ENCODE measurements at regions not wholly inside any gene's neighbourhood (a gene's known extent, or its start where the extent isn't known, plus 50 kb on each side); places are given as distances from the start of the nearest gene placed in this dataset.

DNA sequence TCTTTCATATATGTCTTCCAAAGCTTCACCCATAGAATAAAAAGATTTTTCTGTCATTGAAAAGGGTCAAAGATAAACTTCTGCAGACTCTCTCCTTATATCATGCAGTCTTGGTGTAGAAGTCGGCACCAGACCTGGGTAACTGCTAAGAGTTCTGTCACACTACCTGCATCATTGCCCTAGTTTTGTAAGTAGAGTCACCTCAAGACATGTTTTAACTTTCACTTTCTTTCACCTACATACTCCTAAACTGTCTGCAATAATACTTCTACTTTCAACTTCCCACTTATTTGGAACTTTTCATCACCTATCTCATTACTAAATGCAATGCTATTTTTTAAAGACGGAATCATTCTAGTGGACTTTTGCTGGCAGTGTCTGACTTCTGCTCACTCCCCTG is 475.6 kb upstream of the VRK2 start:
- Histone ChIP-seq H3K4me2 (ENCODE audit: low read length) (no peak overlapping the region), H3K9me3 (ENCODE audit: control insufficient read depth, low read length) (no peaks in the 10 kb centered on the region), H3K27me3 (ENCODE audit: control insufficient read depth, insufficient read depth, low read length) (no peaks in the 10 kb centered on the region), H3K4me3 (ENCODE audit: low read depth, low read length) (no peak overlapping the region), H3K36me3 (ENCODE audit: control insufficient read depth, insufficient read depth, low read length) (no peaks in the 10 kb centered on the region), H3K4me1 (no peaks in the 10 kb centered on the region), H3K79me2 (no peaks in the 10 kb centered on the region), H2AFZ (no peak overlapping the region), H3K9ac (no peak overlapping the region), H3K27ac (no peak overlapping the region)
- TF ChIP-seq, protein P1, sequence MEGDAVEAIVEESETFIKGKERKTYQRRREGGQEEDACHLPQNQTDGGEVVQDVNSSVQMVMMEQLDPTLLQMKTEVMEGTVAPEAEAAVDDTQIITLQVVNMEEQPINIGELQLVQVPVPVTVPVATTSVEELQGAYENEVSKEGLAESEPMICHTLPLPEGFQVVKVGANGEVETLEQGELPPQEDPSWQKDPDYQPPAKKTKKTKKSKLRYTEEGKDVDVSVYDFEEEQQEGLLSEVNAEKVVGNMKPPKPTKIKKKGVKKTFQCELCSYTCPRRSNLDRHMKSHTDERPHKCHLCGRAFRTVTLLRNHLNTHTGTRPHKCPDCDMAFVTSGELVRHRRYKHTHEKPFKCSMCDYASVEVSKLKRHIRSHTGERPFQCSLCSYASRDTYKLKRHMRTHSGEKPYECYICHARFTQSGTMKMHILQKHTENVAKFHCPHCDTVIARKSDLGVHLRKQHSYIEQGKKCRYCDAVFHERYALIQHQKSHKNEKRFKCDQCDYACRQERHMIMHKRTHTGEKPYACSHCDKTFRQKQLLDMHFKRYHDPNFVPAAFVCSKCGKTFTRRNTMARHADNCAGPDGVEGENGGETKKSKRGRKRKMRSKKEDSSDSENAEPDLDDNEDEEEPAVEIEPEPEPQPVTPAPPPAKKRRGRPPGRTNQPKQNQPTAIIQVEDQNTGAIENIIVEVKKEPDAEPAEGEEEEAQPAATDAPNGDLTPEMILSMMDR (IDR thresholded peaks at IDR 0.05) = no peak

DNA sequence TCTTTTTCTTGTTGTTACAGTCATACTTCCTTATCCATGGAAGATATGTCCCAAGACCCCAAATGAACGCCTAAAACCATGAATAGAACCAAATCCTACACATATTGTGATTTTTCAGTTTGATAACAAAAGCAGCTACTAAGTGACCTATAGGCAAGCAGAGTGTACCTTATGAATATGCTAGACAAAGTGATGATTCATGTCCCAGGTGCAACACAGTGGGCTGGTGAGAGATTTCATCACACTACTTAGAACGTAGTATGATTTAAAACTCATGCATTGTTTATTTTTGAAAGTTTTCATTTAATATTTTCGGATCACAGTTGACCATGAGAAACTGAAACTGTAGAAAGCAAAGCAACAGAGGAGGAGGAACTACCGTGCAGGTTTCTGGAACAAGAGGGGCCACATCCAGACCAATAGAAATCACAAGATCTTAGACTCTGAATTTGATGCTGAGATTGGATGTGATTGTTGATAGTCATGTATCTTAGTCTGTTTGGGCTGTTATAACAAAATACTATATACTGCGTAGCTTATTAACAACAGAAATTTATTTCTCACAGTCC is 470.8 kb upstream of the VRK2 start:
- Histone ChIP-seq H3K4me2 (ENCODE audit: low read length) (no peak overlapping the region), H3K4me3 (ENCODE audit: low read depth, low read length) (no peak overlapping the region), H3K27ac (no peak overlapping the region), H3K79me2 (no peaks in the 10 kb centered on the region), H3K36me3 (ENCODE audit: control insufficient read depth, insufficient read depth, low read length) (no peaks in the 10 kb centered on the region), H3K27me3 (ENCODE audit: control insufficient read depth, insufficient read depth, low read length) (no peaks in the 10 kb centered on the region), H3K4me1 (no peaks in the 10 kb centered on the region), H3K9ac (no peak overlapping the region), H2AFZ (no peak overlapping the region), H3K9me3 (ENCODE audit: control insufficient read depth, low read length) (no peaks in the 10 kb centered on the region)
- TF ChIP-seq, protein P1 (IDR thresholded peaks at IDR 0.05) = no peak

DNA sequence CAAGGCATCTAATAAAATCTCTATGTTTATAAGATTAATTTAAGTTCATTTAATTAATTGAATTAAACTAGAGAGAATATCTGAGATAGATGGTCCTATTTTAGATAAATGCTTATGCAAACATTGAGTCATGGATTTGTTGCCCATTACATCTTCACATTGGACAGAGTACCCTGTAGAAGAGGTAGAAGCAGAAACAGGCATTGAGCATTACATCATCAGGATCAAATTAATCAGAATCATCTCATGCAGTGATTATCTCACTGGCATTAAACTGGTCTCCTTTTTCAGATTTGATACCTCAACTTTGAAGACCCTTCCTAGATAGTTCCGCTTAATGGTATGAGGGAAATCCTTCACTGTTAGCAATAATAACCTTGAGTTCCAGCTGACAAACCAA is 469.6 kb upstream of the VRK2 start:
- no peak overlapping the region for H3K27ac ChIP-seq
- H3K9ac ChIP-seq = no peak overlapping the region
- no peaks in the 10 kb centered on the region for H3K27me3 ChIP-seq (ENCODE audit: control insufficient read depth, insufficient read depth, low read length)
- no peaks in the 10 kb centered on the region for H3K36me3 ChIP-seq (ENCODE audit: control insufficient read depth, insufficient read depth, low read length)
- no peak overlapping the region for H3K4me3 ChIP-seq (ENCODE audit: low read depth, low read length)
- H3K4me2 ChIP-seq (ENCODE audit: low read length) = no peak overlapping the region
- H3K9me3 ChIP-seq (ENCODE audit: control insufficient read depth, low read length) = no peaks in the 10 kb centered on the region
- H2AFZ ChIP-seq = no peak overlapping the region
- H3K4me1 ChIP-seq = no peaks in the 10 kb centered on the region
- TF ChIP-seq, protein P1 (IDR thresholded peaks at IDR 0.05) = no peak
- H3K79me2 ChIP-seq = no peaks in the 10 kb centered on the region

DNA sequence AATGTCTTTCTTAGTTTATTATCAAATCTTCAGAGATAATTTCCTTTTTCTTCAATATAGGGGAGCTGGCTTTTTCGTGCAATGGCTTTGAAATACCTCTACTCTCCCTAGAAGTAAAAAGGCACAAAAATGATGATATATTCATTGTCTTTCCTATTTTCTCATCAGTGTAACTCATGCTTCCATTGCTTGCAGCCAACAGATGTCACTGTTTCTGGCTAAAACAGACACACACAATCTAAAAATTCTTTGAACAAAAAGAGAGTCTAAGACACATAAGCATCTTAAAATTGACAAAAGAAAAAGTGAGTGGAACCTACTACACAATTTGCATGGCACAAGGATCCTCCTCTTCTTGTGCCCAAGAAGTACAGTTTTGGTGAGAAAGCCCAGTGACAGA is 448.7 kb upstream of the VRK2 start:
- no peak overlapping the region for H3K9ac ChIP-seq
- no peaks in the 10 kb centered on the region for H3K27me3 ChIP-seq (ENCODE audit: control insufficient read depth, insufficient read depth, low read length)
- no peak overlapping the region for H3K27ac ChIP-seq
- H3K4me1 ChIP-seq = no peaks in the 10 kb centered on the region
- no peaks in the 10 kb centered on the region for H3K9me3 ChIP-seq (ENCODE audit: control insufficient read depth, low read length)
- no peaks in the 10 kb centered on the region for H3K79me2 ChIP-seq
- no peak overlapping the region for H3K4me2 ChIP-seq (ENCODE audit: low read length)
- H3K36me3 ChIP-seq (ENCODE audit: control insufficient read depth, insufficient read depth, low read length) = no peaks in the 10 kb centered on the region
- TF ChIP-seq, protein P1 (IDR thresholded peaks at IDR 0.05) = no peak
- H2AFZ ChIP-seq = no peak overlapping the region
- no peak overlapping the region for H3K4me3 ChIP-seq (ENCODE audit: low read depth, low read length)

DNA sequence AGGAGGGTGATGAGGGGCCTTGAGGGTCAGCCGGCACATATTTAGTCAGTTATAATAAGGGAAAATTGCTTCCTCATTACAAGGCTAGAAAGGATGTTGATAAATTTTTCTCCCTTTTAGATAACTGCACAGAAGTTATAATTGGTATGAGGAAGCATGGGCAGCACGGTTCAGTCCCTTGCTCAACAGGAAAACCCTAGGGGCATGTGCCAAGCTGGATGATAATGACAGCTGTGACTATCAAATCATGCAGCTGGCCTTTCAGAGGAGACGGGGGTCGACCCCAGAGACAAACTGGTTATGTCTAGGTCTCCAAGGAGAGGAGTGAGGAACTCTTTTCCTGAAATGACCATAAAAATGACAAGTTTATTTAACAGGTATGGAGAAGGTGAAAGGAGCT is 448.1 kb upstream of the VRK2 start:
- Histone ChIP-seq H3K36me3 (ENCODE audit: control insufficient read depth, insufficient read depth, low read length) (no peaks in the 10 kb centered on the region), H3K4me1 (no peaks in the 10 kb centered on the region), H3K79me2 (no peaks in the 10 kb centered on the region), H3K4me3 (ENCODE audit: low read depth, low read length) (no peak overlapping the region), H3K27ac (no peak overlapping the region), H3K4me2 (ENCODE audit: low read length) (no peak overlapping the region), H2AFZ (no peak overlapping the region), H3K27me3 (ENCODE audit: control insufficient read depth, insufficient read depth, low read length) (no peaks in the 10 kb centered on the region), H3K9me3 (ENCODE audit: control insufficient read depth, low read length) (no peaks in the 10 kb centered on the region), H3K9ac (no peak overlapping the region)
- TF ChIP-seq, protein P1 (IDR thresholded peaks at IDR 0.05) = no peak

Measured in parathyroid adenoma (tissue), 2 donors.